Suprapubic skin (tissue), 4 donors: ENCODE measurements at regions not wholly inside any gene's neighbourhood (a gene's known extent, or its start where the extent isn't known, plus 50 kb on each side); places are given as distances from the start of the nearest gene placed in this dataset.

ENCODE experiments used
- DNase-seq, 2 donors: peaks; one replicate each; pipeline ENCODE4 v3.0.0-alpha.2; 2019; ENCODE audit warnings: low spot score in 2 of 2
- H3K27ac ChIP-seq: fragments of 200-600 bp; sonication (generic); one replicate; pipeline ENCODE4 v1.5.1; 2019
- H3K27me3 ChIP-seq: fragments of 200-600 bp; sonication (generic); one replicate; pipeline ENCODE4 v1.5.1; 2019
- H3K36me3 ChIP-seq: fragments of 200-600 bp; sonication (generic); one replicate; pipeline ENCODE4 v1.5.1; 2019
- H3K4me1 ChIP-seq: fragments of 200-600 bp; sonication (generic); one replicate; pipeline ENCODE4 v1.5.1; 2019
- H3K4me3 ChIP-seq: fragments of 200-600 bp; sonication (generic); one replicate; pipeline ENCODE4 v1.5.1; 2019; ENCODE audit warnings: mild to moderate bottlenecking
- H3K9me3 ChIP-seq: fragments of 200-600 bp; sonication (generic); one replicate; pipeline ENCODE4 v1.5.1; 2019
- EP300 ChIP-seq: sonication (generic); formaldehyde crosslinking; IDR thresholded peaks from one replicate; pipeline ENCODE4 v1.6.1; 2017; ENCODE audit warnings: antibody characterized with exemption
- POLR2A ChIP-seq, 2 donors: fragments of 450-650 bp; IDR thresholded peaks; one replicate each; pipeline ENCODE4 v1.6.1; 2017; ENCODE audit warnings: antibody characterized with exemption in 2 of 2, mild to moderate bottlenecking in 2 of 2, moderate library complexity in 2 of 2
- POLR2AphosphoS5 ChIP-seq, 3 donors: sonication (generic); formaldehyde crosslinking; IDR thresholded peaks; one replicate each; pipeline ENCODE4 v1.6.1; 2017; ENCODE audit warnings: antibody characterized with exemption in 3 of 3
- WGBS: methylation state at CpG from one replicate; pipeline ENCODE4 v1.1.5; 2018; 5-methylcytosine and 5-hydroxymethylcytosine counted together
- TF ChIP-seq, protein P1 (sequence below), 2 donors: fragments of 200-600 bp in 1 of 2; fragments of 450-650 bp in 1 of 2; sonication (generic) in 1 of 2; IDR thresholded peaks; one replicate each; pipeline ENCODE4 v1.5.1; 2016 to 2019; ENCODE audit warnings: antibody characterized with exemption in 2 of 2, mild to moderate bottlenecking in 1 of 2, moderate library complexity in 1 of 2

DNA sequence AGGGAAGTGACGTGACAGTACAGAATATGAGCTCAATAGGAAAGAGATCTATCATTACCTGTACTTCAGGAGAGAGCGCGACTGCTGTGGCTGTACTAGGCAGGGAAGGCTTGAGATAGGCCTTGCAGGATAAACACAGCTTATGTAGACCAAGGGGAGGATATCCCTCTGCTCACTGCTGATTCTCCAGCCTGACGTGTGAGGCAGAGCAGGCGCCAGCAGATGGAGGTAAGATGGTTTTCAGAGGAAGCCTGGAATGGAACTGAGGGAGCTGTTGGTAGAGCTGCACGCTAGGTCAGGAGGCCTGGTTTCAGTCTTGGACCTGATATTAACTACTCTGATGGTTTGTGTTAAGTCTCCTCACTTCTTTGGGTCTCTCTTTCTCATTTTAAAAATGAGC, 291.4 kb downstream of the YTHDC2 start:
- 92% methylated on average over 6 of the region's 6 CpGs for WGBS
- H3K9me3 ChIP-seq: no peaks in the 10 kb centered on the region
- no peak for DNase-seq
- H3K4me3 ChIP-seq: no peak overlapping the region
- H3K27ac ChIP-seq: no peak overlapping the region
- H3K27me3 ChIP-seq: no peaks in the 10 kb centered on the region
- peaks cover 11% of the 10 kb centered on the region for H3K4me1 ChIP-seq
- H3K36me3 ChIP-seq: no peaks in the 10 kb centered on the region
- TF ChIP-seq POLR2AphosphoS5 (IDR thresholded peaks at IDR 0.05) (no peak), EP300 (no peak), POLR2A (IDR thresholded peaks at IDR 0.05) (no peak)
- TF ChIP-seq, protein P1, sequence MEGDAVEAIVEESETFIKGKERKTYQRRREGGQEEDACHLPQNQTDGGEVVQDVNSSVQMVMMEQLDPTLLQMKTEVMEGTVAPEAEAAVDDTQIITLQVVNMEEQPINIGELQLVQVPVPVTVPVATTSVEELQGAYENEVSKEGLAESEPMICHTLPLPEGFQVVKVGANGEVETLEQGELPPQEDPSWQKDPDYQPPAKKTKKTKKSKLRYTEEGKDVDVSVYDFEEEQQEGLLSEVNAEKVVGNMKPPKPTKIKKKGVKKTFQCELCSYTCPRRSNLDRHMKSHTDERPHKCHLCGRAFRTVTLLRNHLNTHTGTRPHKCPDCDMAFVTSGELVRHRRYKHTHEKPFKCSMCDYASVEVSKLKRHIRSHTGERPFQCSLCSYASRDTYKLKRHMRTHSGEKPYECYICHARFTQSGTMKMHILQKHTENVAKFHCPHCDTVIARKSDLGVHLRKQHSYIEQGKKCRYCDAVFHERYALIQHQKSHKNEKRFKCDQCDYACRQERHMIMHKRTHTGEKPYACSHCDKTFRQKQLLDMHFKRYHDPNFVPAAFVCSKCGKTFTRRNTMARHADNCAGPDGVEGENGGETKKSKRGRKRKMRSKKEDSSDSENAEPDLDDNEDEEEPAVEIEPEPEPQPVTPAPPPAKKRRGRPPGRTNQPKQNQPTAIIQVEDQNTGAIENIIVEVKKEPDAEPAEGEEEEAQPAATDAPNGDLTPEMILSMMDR (IDR thresholded peaks at IDR 0.05): no peak

DNA sequence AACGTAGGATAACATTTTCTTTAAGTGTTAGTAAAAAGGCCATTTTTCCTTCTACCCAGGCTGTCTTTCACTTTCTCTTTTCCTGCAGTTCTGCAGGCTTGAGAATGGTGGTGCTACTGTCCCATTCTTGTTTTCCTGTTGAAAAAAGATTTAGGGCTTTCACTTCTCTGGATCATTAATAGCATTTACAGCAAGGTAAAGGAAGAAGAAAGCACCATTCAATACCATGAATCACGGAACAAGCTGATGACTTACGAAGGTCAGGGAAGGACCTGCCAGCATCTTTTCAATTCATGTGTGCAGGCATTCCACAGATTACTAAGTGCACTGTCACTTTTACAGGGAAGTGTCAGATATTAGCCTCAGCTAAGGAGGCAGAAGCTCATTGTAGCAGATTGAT, 292.8 kb downstream of the YTHDC2 start:
- Histone ChIP-seq H3K4me1 (peaks cover 11% of the 10 kb centered on the region), H3K4me3 (no peak overlapping the region), H3K27ac (no peak overlapping the region), H3K27me3 (no peaks in the 10 kb centered on the region), H3K9me3 (no peaks in the 10 kb centered on the region), H3K36me3 (no peaks in the 10 kb centered on the region)
- TF ChIP-seq, protein P1 (IDR thresholded peaks at IDR 0.05): no peak
- TF ChIP-seq POLR2AphosphoS5 (IDR thresholded peaks at IDR 0.05): no peak
- no peak for TF ChIP-seq POLR2A (IDR thresholded peaks at IDR 0.05)
- no peak for TF ChIP-seq EP300
- 30% methylated on average over 3 of the region's 3 CpGs for WGBS
- DNase-seq: no peak

DNA sequence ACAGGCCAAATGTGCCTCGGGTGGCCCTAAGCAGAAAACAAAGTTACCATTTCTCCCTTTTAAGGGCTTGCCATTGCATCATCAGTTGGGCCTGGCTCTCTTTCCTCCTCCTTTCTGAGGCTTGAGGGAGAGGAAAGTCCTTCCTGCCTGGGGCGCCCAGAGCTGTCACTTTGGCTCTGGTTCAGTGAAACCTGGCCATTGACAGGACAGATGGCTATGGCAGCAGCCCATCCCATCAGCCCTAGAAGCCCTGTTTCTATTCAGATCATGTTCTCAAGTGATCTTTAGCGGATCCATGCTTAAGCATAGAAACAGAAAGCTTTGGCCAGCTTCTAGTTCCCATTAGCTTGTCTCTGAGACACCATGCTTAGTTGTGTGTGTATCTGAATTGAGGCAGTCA, 293.4 kb downstream of the YTHDC2 start:
- TF ChIP-seq POLR2A (IDR thresholded peaks at IDR 0.05) (no peak), EP300 (no peak), POLR2AphosphoS5 (IDR thresholded peaks at IDR 0.05) (no peak)
- TF ChIP-seq, protein P1 (IDR thresholded peaks at IDR 0.05): no peak
- WGBS: 52% methylated on average over 3 of the region's 3 CpGs
- Histone ChIP-seq H3K36me3 (no peaks in the 10 kb centered on the region), H3K4me1 (peaks cover 11% of the 10 kb centered on the region), H3K9me3 (no peaks in the 10 kb centered on the region), H3K27ac (no peak overlapping the region), H3K27me3 (no peaks in the 10 kb centered on the region), H3K4me3 (no peak overlapping the region)
- DNase-seq: no peak

DNA sequence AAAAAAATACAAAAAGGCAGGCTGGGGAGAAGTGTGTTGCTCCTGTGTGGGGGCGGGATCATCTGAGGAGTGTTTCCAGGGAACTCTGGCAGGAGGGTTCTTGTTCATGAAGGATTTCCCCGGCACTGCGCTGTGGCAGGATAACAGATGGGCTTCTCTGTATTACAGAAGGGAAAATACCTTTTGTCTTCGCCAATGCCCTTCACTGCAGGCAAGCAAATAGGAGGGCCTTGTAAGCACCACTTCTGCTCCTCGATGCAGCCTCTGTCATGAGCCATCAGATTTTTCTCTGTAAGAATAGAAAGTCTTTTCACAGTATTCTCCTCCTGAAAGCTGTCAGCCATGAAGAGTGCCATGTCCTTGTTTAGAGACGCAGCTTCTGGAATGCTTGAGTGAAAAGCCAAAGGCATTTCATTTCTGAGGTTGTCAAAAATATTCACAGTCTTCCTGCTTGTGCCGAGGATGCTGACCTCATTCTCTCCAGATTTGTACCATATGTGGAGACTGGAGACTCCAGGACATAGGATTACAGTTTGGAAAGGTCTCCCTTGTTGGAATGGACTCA, 294.0 kb downstream of the YTHDC2 start:
- Histone ChIP-seq H3K27ac (no peak overlapping the region), H3K9me3 (no peaks in the 10 kb centered on the region), H3K27me3 (no peaks in the 10 kb centered on the region), H3K4me1 (peaks cover 11% of the 10 kb centered on the region), H3K4me3 (no peak overlapping the region), H3K36me3 (no peaks in the 10 kb centered on the region)
- no peak for DNase-seq
- TF ChIP-seq, protein P1 (IDR thresholded peaks at IDR 0.05): no peak
- TF ChIP-seq EP300 (no peak), POLR2AphosphoS5 (IDR thresholded peaks at IDR 0.05) (no peak), POLR2A (IDR thresholded peaks at IDR 0.05) (no peak)
- WGBS: 21% methylated on average over 7 of the region's 7 CpGs

DNA sequence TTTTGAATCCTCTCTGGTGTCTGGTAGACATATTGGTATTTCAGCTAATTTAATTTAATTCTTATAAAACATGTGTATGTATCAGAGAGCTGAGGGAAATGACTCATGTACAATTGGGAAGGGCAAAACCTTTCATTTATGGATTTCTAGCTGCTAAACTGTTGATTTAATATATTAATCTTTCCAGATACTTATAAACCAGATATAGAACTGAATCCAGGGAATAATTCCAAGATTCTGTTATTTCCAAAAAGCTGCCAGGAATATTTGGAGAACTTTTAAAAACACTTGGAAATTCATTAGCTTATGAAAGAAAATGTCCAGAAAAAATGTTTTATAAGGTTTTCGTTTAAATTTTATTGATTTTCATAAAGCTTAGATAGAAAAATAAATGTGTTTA, 295.5 kb downstream of the YTHDC2 start:
- Histone ChIP-seq H3K27ac (no peak overlapping the region), H3K4me3 (no peak overlapping the region), H3K27me3 (no peaks in the 10 kb centered on the region), H3K4me1 (peaks cover 11% of the 10 kb centered on the region), H3K9me3 (no peaks in the 10 kb centered on the region), H3K36me3 (no peaks in the 10 kb centered on the region)
- DNase-seq: no peak
- 64% methylated on average over 1 of the region's 1 CpG for WGBS
- TF ChIP-seq, protein P1 (IDR thresholded peaks at IDR 0.05): no peak
- TF ChIP-seq EP300: no peak
- no peak for TF ChIP-seq POLR2AphosphoS5 (IDR thresholded peaks at IDR 0.05)
- no peak for TF ChIP-seq POLR2A (IDR thresholded peaks at IDR 0.05)
